ENCODE measurements at regions not wholly inside any gene's neighbourhood (a gene's known extent, or its start where the extent isn't known, plus 50 kb on each side); places are given as distances from the start of the nearest gene placed in this dataset.

DNA sequence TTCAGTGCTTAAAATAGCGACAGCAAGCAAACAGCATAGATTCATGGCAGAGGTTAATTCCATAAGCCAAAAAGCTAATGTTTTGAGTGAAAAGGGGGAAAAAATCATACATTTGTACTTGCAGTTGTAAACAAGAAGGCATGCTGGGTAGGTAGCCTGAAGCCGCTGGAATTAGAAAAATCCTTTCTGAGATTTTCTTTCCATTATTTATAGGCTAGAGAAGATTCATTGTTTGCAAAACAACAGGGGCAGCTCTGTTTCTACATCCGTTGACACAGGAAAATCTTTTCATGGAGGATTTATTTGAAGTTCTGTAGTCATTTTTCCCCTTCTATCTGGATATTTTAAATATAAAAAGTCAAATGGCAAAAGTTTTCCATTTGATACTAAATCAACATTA is 843.9 kb downstream of the QKI start:
- no peaks in the 10 kb centered on the region for H3K36me3 Mint-ChIP-seq (ENCODE audit: unreplicated experiment)
- TF ChIP-seq, protein P1, sequence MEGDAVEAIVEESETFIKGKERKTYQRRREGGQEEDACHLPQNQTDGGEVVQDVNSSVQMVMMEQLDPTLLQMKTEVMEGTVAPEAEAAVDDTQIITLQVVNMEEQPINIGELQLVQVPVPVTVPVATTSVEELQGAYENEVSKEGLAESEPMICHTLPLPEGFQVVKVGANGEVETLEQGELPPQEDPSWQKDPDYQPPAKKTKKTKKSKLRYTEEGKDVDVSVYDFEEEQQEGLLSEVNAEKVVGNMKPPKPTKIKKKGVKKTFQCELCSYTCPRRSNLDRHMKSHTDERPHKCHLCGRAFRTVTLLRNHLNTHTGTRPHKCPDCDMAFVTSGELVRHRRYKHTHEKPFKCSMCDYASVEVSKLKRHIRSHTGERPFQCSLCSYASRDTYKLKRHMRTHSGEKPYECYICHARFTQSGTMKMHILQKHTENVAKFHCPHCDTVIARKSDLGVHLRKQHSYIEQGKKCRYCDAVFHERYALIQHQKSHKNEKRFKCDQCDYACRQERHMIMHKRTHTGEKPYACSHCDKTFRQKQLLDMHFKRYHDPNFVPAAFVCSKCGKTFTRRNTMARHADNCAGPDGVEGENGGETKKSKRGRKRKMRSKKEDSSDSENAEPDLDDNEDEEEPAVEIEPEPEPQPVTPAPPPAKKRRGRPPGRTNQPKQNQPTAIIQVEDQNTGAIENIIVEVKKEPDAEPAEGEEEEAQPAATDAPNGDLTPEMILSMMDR (IDR thresholded peaks at IDR 0.05): no peak
- H3K4me3 Mint-ChIP-seq (ENCODE audit: unreplicated experiment): no peak overlapping the region
- H3K27ac Mint-ChIP-seq (ENCODE audit: unreplicated experiment): no peak overlapping the region
- DNase-seq (ENCODE audit: extremely low spot score, unreplicated experiment): no peak
- H3K27me3 Mint-ChIP-seq (ENCODE audit: unreplicated experiment): no peaks in the 10 kb centered on the region
- no peaks in the 10 kb centered on the region for H3K4me1 Mint-ChIP-seq (ENCODE audit: unreplicated experiment)
- H3K9me3 Mint-ChIP-seq (ENCODE audit: unreplicated experiment): peaks cover 27% of the 10 kb centered on the region

DNA sequence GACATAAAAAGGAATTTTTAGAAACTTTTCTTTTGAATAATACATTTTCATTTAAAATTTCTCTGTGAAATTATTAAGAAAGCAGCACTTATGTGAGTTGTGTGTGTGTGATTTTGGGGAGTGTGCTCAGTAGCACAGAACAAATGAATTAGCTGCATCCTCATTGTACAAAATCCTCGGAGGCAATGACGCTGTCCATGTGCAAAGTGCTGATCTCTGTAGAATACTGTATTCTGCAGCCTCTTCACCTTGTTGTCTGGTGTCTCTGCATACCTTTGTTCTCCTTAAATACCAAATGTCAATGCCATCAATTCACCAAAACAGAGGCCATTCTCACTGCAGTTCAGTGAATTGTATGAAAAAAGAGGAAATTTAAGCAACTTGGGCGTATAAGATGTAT is 838.4 kb downstream of the QKI start:
- no peak overlapping the region for H3K4me3 Mint-ChIP-seq (ENCODE audit: unreplicated experiment)
- DNase-seq (ENCODE audit: extremely low spot score, unreplicated experiment): no peak
- TF ChIP-seq, protein P1 (IDR thresholded peaks at IDR 0.05): no peak
- H3K27ac Mint-ChIP-seq (ENCODE audit: unreplicated experiment): no peak overlapping the region
- H3K27me3 Mint-ChIP-seq (ENCODE audit: unreplicated experiment): no peaks in the 10 kb centered on the region
- H3K4me1 Mint-ChIP-seq (ENCODE audit: unreplicated experiment): no peaks in the 10 kb centered on the region
- no peaks in the 10 kb centered on the region for H3K36me3 Mint-ChIP-seq (ENCODE audit: unreplicated experiment)
- H3K9me3 Mint-ChIP-seq (ENCODE audit: unreplicated experiment): peaks cover 15% of the 10 kb centered on the region

DNA sequence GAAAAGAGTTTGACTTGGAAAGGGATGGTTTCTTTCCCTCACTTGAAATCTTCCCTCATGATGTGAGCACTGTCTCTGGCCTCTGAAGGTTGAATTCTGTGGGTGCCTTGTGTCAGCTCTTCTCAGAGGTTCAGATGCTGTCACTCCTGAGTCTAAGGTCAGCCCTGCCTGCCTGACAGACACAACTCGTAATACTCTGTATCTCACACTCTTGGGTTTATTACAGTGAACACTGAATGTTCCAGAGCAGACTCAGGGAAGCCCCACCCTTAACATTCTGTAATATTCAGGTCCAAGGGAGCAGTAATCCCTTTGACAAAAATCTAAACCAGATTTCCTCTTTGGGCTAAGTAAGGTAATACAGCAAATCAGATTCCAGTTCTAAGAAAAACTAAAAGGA is 837.8 kb downstream of the QKI start:
- no peaks in the 10 kb centered on the region for H3K27me3 Mint-ChIP-seq (ENCODE audit: unreplicated experiment)
- H3K27ac Mint-ChIP-seq (ENCODE audit: unreplicated experiment): no peak overlapping the region
- TF ChIP-seq, protein P1 (IDR thresholded peaks at IDR 0.05): no peak

DNA sequence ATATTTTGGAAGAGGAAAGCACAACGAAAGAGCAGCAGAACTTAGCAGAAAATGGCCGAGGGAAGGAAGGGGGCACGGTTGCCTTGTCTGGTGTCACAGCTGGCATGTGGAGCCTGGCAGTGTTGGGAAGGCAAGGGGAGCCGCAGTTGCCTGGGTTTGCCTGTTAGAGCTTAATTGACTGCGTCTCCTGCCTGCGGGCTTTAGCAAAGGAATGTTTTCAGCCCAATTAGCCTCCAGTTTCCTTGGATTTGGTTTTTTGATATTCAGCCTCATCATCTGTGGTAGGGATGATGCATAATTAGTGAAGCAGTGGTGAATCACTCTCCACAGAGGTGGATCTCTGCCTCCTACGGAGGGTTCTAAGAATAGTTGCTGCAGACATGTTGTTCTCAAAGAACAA is 832.6 kb downstream of the QKI start:
- H3K4me3 Mint-ChIP-seq (ENCODE audit: unreplicated experiment): no peak overlapping the region
- H3K9me3 Mint-ChIP-seq (ENCODE audit: unreplicated experiment): peaks cover 28% of the 10 kb centered on the region
- no peaks in the 10 kb centered on the region for H3K4me1 Mint-ChIP-seq (ENCODE audit: unreplicated experiment)
- no peaks in the 10 kb centered on the region for H3K36me3 Mint-ChIP-seq (ENCODE audit: unreplicated experiment)
- DNase-seq (ENCODE audit: extremely low spot score, unreplicated experiment): no peak
- no peaks in the 10 kb centered on the region for H3K27me3 Mint-ChIP-seq (ENCODE audit: unreplicated experiment)
- H3K27ac Mint-ChIP-seq (ENCODE audit: unreplicated experiment): no peak overlapping the region
- TF ChIP-seq, protein P1 (IDR thresholded peaks at IDR 0.05): no peak

More for the DNA sequence above, 837.8 kb downstream of the QKI start:
- Mint-ChIP-seq H3K4me3 (ENCODE audit: unreplicated experiment) (no peak overlapping the region), H3K9me3 (ENCODE audit: unreplicated experiment) (peaks cover 15% of the 10 kb centered on the region), H3K36me3 (ENCODE audit: unreplicated experiment) (no peaks in the 10 kb centered on the region), H3K4me1 (ENCODE audit: unreplicated experiment) (no peaks in the 10 kb centered on the region)
- no peak for DNase-seq (ENCODE audit: extremely low spot score, unreplicated experiment)

DNA sequence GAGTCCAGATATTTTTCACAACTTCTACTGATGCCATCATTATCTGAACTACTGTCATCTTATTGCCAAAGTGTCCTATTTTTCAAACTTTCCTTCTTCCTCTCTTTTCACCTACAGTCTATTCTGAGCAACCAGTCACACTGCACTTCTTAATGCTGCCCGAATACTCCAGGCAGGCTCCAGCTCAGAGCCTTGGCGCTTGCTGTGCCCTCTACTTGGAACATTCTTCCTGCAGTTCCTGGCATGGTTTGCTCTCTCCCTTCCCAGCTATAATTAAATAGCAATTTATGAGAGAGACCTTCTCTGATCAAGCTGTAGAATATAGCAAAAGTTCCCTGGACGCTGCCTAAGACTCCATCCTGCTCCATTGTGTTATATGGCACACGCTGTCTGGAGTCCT is 831.6 kb downstream of the QKI start:
- Mint-ChIP-seq H3K4me3 (ENCODE audit: unreplicated experiment) (no peak overlapping the region), H3K9me3 (ENCODE audit: unreplicated experiment) (peaks cover 27% of the 10 kb centered on the region), H3K4me1 (ENCODE audit: unreplicated experiment) (no peaks in the 10 kb centered on the region), H3K27me3 (ENCODE audit: unreplicated experiment) (no peaks in the 10 kb centered on the region), H3K27ac (ENCODE audit: unreplicated experiment) (no peak overlapping the region), H3K36me3 (ENCODE audit: unreplicated experiment) (no peaks in the 10 kb centered on the region)
- no peak for DNase-seq (ENCODE audit: extremely low spot score, unreplicated experiment)
- TF ChIP-seq, protein P1 (IDR thresholded peaks at IDR 0.05): no peak
